Astrocyte of the cerebellum (primary cell): ENCODE measurements at regions not wholly inside any gene's neighbourhood (a gene's known extent, or its start where the extent isn't known, plus 50 kb on each side); places are given as distances from the start of the nearest gene placed in this dataset.

Experiments used
- DNase-seq: peaks from one replicate; pipeline ENCODE4 v3.0.0-alpha.2; 2011; ENCODE audit warnings: low read depth
- H3K4me3 ChIP-seq: 2 replicates; pipeline ENCODE4 v1.5.1; 2011; ENCODE audit warnings: mild to moderate bottlenecking, low read depth, low read length, moderate library complexity
- CTCF ChIP-seq: IDR thresholded peaks from 2 replicates; pipeline ENCODE4 v1.5.1; 2012; ENCODE audit warnings: low read length, low read depth, moderate library complexity, mild to moderate bottlenecking; ENCODE audit errors: missing control alignments
- in situ Hi-C: cut with HindIII; loops from 2 replicates; pipeline ENCODE4 v1.10.0; 2017; ENCODE audit warnings: low sequenced_read_pairs

- DNase-seq, result no peak
- TF ChIP-seq CTCF, result no peak
- no peak overlapping the region for H3K4me3 ChIP-seq
- in situ Hi-C loops, result no loop called here
Observed at GRCh38 chr10:29957236-29957635, 102.2 kb downstream of the JCAD start.

GRCh38 chr10:29956335-29956924 lies 103.0 kb downstream of the JCAD start:
- no peak overlapping the region for H3K4me3 ChIP-seq
- TF ChIP-seq CTCF, result no peak
- in situ Hi-C loops, result no loop called here
- DNase-seq, result no peak

GRCh38 chr10:29955329-29955935 lies 104.0 kb downstream of the JCAD start:
- DNase-seq, result peak; percentile 91
- peak; percentile 37 for TF ChIP-seq CTCF
- in situ Hi-C loops, result no loop called here
- no peak overlapping the region for H3K4me3 ChIP-seq

GRCh38 chr10:29951441-29951931 lies 107.9 kb downstream of the JCAD start:
- no peak for DNase-seq
- in situ Hi-C loops, result no loop called here
- H3K4me3 ChIP-seq, result no peak overlapping the region
- no peak for TF ChIP-seq CTCF

GRCh38 chr10:29950391-29950790 lies 109.0 kb downstream of the JCAD start:
- no peak for DNase-seq
- in situ Hi-C loops, result no loop called here
- TF ChIP-seq CTCF, result no peak
- no peak overlapping the region for H3K4me3 ChIP-seq

GRCh38 chr10:29949411-29950011 lies 109.9 kb downstream of the JCAD start:
- H3K4me3 ChIP-seq, result no peak overlapping the region
- TF ChIP-seq CTCF, result no peak
- in situ Hi-C loops, result no loop called here
- DNase-seq, result peak; percentile 97
